Neuron (in vitro differentiated cells): ENCODE measurements at regions not wholly inside any gene's neighbourhood (a gene's known extent, or its start where the extent isn't known, plus 50 kb on each side); places are given as distances from the start of the nearest gene placed in this dataset.

Experiments
- H2AFZ ChIP-seq: one replicate; pipeline ENCODE4 v1.6.1; 2013; ENCODE audit warnings: low read depth, mild to moderate bottlenecking, inconsistent platforms, low read length, moderate library complexity
- H3K27me3 ChIP-seq: one replicate; pipeline ENCODE4 v1.6.1; 2013; ENCODE audit warnings: low read length; ENCODE audit not compliant: insufficient read depth
- H3K36me3 ChIP-seq: one replicate; pipeline ENCODE4 v1.6.1; 2013; ENCODE audit warnings: low read length; ENCODE audit not compliant: insufficient read depth
- H3K4me1 ChIP-seq: one replicate; pipeline ENCODE4 v1.6.1; 2013; ENCODE audit warnings: low read length; ENCODE audit not compliant: insufficient read depth
- H3K4me3 ChIP-seq: 2 replicates; pipeline ENCODE4 v1.5.1; 2013; ENCODE audit warnings: mild to moderate bottlenecking, low read length, moderate library complexity
- H3K9me3 ChIP-seq: one replicate; pipeline ENCODE4 v1.6.1; 2013; ENCODE audit warnings: low read length

DNA sequence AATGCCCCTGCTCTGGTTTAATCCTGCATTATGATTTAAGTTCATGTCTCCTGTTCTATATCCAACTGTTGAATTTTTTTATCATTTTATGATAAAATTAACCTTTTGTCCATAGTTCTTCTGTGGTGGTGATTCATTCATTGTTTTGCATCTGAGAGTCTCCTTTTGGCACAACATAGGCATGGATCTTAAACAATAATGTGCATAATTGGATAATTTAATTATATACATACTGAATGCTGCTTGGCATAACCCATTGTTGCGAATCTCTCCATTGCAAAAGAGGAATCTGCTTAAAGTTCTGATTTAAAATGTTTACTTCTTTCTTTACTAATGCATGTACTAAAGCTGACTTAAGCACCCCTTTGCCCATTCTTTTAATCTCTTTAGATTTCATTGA, 2788.4 kb downstream of the PCDH9 start:
- Histone ChIP-seq H3K36me3 (no peaks in the 10 kb centered on the region), H3K27me3 (no peaks in the 10 kb centered on the region), H3K9me3 (no peaks in the 10 kb centered on the region), H3K4me3 (no peak overlapping the region), H3K4me1 (peaks cover 17% of the 10 kb centered on the region), H2AFZ (no peak overlapping the region)

DNA sequence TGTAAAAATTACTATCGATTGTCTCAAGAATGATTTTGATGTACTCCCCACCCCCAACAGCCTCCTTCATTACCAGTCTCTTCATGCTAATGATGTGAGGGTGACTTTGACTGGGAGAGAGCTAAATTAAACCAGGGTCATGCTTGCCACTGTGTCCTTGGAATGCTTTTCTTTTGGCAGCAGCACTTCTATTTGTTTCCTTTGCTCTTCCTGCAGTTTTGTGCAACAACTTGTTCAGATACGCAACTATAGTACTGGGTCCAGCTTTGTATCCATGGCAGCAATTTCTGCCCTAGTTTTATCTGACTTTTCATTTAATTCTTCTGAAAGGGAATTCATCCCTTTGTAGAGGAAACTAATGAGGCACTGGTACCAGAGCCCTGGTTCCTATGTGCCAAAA, 2792.1 kb downstream of the PCDH9 start:
- Histone ChIP-seq H3K4me1 (peaks cover 17% of the 10 kb centered on the region), H3K36me3 (no peaks in the 10 kb centered on the region), H3K27me3 (no peaks in the 10 kb centered on the region), H2AFZ (no peak overlapping the region), H3K4me3 (no peak overlapping the region), H3K9me3 (no peaks in the 10 kb centered on the region)

DNA sequence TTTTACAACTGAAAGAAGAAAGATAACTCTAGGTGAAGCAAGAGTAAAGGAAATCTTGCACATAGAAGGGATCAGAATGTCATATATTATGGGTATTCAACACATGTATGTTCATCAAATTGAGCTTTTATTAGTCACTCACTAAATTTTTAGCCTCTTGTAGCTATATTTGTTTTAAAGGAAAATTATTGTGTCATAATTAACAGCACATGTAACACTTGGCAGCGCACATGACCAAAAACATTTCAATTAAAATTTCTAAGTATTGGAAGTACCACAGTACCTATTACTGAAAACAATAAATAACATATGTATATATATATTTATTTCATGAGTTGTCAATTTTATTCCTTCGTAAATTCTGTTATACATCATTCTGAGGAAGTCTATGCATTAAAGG, 2800.4 kb downstream of the PCDH9 start:
- Histone ChIP-seq H3K36me3 (no peaks in the 10 kb centered on the region), H3K9me3 (no peaks in the 10 kb centered on the region), H3K4me3 (no peak overlapping the region), H3K27me3 (no peaks in the 10 kb centered on the region), H2AFZ (no peak overlapping the region), H3K4me1 (no peaks in the 10 kb centered on the region)

DNA sequence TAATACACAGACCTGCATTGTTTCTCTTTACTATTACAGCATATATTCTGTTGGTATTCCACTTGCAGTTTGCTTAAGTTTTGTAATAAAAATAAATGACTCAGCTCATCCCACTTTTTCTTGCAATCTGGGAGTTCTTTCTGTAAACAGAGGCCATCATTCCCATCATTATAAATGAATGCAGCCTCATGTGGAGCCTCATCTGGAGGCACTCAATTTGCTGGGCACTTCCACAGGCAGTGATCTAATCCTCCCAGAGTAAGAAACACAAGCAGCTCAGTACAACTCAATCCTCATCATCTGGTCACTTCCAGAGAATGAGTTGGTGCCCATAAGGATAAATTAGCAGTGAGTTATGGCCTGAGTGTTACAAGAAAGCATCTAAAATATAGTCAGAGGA, 2801.9 kb downstream of the PCDH9 start:
- no peaks in the 10 kb centered on the region for H3K4me1 ChIP-seq
- no peaks in the 10 kb centered on the region for H3K36me3 ChIP-seq
- no peaks in the 10 kb centered on the region for H3K9me3 ChIP-seq
- H2AFZ ChIP-seq, result no peak overlapping the region
- no peaks in the 10 kb centered on the region for H3K27me3 ChIP-seq
- no peak overlapping the region for H3K4me3 ChIP-seq

DNA sequence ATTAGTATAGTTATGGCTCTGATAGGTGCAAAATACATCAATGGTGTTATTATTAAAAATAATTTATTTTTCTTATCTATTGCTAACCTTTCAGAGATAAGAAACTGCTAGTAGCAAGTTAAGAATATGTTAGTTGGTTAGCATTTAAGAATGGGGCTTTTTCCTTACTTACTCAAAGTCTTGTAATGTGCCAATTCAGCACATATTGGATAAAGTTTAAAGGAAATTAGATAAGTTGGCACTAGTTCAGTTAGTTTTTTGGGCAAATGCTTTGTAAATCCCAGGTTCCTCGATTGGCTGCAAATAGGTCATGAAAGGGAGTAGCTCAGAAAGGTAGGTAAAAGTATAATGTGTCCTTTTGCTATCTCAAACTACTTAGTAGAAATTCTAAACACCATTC, 2806.7 kb downstream of the PCDH9 start:
- H3K4me1 ChIP-seq, result no peaks in the 10 kb centered on the region
- H2AFZ ChIP-seq, result no peak overlapping the region
- H3K27me3 ChIP-seq, result no peaks in the 10 kb centered on the region
- no peaks in the 10 kb centered on the region for H3K36me3 ChIP-seq
- H3K4me3 ChIP-seq, result no peak overlapping the region
- H3K9me3 ChIP-seq, result no peaks in the 10 kb centered on the region

DNA sequence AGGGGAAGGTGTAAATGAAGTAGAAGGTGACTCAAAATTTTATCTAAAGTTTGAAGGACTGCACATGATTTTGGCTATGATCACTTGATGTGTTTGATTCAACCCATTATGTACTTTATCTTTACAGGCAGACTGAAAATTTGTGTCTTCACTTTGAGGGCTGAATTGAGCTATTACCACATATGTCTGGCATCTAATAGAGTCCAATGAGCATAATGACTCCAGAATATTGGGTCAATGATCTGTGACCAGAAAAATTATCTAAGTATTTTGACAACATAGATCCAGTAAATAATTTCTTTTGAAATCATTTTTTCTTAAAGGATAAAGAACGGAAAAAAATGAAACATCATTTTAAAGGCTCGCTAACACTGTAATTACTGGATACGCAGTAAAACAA, 2810.0 kb downstream of the PCDH9 start:
- Histone ChIP-seq H3K4me3 (no peak overlapping the region), H3K9me3 (no peaks in the 10 kb centered on the region), H3K27me3 (no peaks in the 10 kb centered on the region), H2AFZ (no peak overlapping the region), H3K4me1 (no peaks in the 10 kb centered on the region), H3K36me3 (no peaks in the 10 kb centered on the region)

DNA sequence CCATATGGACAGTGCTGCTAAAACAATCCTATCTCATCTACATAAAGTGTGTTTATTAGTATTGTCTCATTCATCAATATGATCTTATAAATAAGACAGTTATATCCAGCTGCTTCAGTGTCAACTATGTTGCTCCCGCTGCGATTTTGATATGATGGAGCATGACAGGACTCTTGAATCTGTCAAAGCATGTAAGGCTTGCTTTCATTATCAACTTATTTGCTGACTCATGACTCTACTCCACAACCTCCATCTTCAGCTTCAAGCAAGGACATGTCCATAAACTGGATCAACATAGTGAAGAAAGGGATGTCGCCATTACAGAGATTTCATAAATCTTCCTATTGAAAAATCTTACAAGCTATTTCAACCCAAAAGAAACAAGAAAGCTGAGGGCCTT, 2812.6 kb downstream of the PCDH9 start:
- Histone ChIP-seq H3K4me1 (no peaks in the 10 kb centered on the region), H3K4me3 (no peak overlapping the region), H3K9me3 (no peaks in the 10 kb centered on the region), H3K27me3 (no peaks in the 10 kb centered on the region), H3K36me3 (no peaks in the 10 kb centered on the region), H2AFZ (no peak overlapping the region)

DNA sequence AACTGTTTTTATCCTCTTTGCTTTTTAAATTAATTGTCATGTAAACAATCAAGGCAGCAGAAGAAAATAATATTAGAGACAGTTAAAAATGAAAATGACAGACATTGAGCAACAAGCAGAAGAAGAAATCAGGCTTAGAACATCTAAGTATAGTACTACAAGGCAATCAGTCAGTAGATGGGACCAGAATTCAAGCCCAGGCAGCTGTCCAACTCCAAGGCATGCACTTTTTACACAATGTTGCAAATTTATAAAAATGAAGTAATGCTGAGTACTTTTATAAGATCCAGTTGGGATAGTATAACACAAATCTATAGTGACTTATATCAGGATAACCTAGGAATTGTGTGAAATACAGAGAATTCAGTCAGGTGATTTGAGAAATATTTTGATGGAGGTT, 2815.8 kb downstream of the PCDH9 start:
- Histone ChIP-seq H3K27me3 (no peaks in the 10 kb centered on the region), H3K4me1 (no peaks in the 10 kb centered on the region)

DNA sequence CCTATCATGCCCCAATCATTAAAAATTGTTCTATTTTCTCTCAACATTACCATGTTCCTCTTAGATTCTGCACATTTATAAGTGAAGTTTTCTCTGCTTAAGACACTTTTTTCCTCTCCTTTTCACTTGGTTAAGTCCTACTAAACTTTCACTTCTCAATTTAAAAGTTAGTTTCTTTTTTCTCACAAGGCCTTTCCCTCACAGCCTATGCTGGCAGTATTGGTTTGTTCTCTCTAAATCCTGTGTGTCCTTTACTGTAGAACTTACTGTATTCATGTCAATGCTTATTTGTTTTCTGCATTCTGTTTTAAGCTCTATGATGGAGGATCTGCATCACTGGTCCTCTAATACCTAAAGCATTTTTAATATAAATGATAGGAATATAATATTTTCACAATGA, 2816.6 kb downstream of the PCDH9 start:
- Histone ChIP-seq H3K9me3 (no peaks in the 10 kb centered on the region), H2AFZ (no peak overlapping the region), H3K4me3 (no peak overlapping the region), H3K36me3 (no peaks in the 10 kb centered on the region), H3K27me3 (no peaks in the 10 kb centered on the region), H3K4me1 (no peaks in the 10 kb centered on the region)

More for the DNA sequence above, 2815.8 kb downstream of the PCDH9 start:
- H3K36me3 ChIP-seq, result no peaks in the 10 kb centered on the region
- H3K4me3 ChIP-seq, result no peak overlapping the region
- no peak overlapping the region for H2AFZ ChIP-seq
- no peaks in the 10 kb centered on the region for H3K9me3 ChIP-seq

DNA sequence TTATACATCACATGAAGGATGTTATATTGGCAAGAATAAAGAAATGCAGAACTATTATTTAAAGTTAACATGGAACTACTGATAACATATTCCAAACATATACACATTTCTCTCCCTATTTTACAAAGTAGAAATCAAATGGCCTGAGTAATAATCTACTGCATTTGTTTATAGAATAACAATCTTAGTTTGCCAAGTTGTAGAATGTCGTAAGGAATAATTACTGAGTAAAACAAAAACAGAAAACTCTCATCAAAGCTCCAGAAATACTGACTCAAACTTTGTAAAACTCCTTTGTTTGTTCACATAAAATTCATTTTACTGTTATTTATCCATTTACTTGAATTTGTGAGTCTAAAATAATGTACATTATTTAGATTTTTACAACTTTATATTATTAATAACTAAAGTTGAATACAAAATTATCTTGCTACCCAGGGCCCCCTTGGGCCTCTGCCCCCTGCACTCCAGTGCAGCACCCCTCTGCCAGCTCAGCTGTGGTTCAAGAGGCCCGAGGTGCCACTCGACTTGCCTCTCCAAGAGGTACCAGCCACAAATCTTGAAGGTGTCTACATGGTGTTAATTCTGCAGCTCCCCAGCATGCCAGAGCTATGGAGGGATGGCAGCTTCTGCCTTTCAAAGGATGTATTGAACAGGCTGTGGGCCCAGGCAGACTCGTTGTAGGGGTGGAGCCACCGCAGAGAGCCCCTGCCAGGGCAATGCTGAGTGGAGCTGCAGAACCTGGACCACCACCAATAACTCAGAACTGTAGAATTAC, 2819.7 kb downstream of the PCDH9 start:
- H3K4me3 ChIP-seq, result no peak overlapping the region
- no peaks in the 10 kb centered on the region for H3K36me3 ChIP-seq
- no peaks in the 10 kb centered on the region for H3K27me3 ChIP-seq
- no peaks in the 10 kb centered on the region for H3K4me1 ChIP-seq
- no peak overlapping the region for H2AFZ ChIP-seq
- H3K9me3 ChIP-seq, result no peaks in the 10 kb centered on the region

DNA sequence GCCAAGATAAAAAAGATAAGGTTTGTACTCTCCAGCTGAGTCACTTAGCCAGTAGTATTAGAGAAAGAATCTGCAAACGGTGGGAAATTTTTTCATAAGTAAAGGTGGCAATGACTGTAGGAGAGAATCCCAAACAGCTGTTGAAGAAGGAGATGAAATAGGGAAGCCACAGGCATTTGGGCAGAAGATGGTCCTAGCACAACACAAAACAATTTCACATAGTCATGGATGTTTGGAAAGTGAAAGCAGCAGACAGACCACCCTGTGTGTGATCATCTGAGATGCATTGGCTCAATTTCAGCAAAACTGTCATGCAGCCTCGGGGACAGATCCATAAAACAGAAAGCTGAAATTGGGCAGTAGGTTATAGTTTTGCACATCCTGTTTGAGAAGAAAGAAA, 2832.4 kb downstream of the PCDH9 start:
- Histone ChIP-seq H3K4me1 (peaks cover 7% of the 10 kb centered on the region), H3K27me3 (no peaks in the 10 kb centered on the region), H2AFZ (no peak overlapping the region), H3K36me3 (no peaks in the 10 kb centered on the region), H3K9me3 (no peaks in the 10 kb centered on the region), H3K4me3 (no peak overlapping the region)

DNA sequence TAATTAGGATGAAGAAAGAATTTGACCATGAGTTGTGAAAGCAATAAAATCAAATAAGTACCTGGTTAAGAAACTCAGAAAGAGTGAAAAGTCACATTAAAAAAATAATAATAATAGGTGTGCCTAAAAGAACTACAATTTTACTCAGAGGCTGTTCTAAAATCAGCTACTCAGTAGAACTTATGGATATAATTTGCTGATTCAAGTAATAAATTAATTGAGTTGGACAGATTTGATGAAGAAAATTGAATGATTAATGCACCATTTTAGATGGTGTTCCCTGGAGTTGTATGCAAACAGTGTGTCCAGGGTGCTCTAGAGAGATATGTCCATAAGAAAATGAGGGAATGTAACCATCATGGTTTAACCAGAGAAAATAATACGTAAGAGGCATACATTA, 2852.5 kb downstream of the PCDH9 start:
- no peaks in the 10 kb centered on the region for H3K36me3 ChIP-seq
- peaks cover 3% of the 10 kb centered on the region for H3K9me3 ChIP-seq
- no peaks in the 10 kb centered on the region for H3K27me3 ChIP-seq
- no peaks in the 10 kb centered on the region for H3K4me1 ChIP-seq
- H3K4me3 ChIP-seq, result no peak overlapping the region
- H2AFZ ChIP-seq, result no peak overlapping the region

DNA sequence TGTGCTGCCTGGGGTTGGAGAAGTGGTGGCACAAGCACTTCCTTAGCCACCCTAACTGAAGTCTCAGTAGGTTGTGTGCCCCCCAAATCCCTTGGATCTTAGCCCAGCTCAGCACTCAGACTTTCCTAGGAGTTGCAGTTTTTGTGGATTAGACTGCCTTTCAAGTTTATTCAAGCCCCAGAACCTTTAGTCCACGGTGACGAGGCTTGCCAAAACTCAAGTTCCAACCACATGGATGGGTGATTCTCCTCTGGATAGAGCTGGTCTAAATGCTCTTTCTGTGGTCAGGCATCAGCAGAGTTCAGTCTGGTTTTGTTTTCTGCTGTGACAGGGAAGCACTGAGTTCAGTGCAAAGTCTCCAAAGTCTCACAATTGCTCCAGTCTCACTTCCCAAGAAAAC, 2858.7 kb downstream of the PCDH9 start:
- no peak overlapping the region for H2AFZ ChIP-seq
- peaks cover 3% of the 10 kb centered on the region for H3K9me3 ChIP-seq
- H3K4me3 ChIP-seq, result no peak overlapping the region

DNA sequence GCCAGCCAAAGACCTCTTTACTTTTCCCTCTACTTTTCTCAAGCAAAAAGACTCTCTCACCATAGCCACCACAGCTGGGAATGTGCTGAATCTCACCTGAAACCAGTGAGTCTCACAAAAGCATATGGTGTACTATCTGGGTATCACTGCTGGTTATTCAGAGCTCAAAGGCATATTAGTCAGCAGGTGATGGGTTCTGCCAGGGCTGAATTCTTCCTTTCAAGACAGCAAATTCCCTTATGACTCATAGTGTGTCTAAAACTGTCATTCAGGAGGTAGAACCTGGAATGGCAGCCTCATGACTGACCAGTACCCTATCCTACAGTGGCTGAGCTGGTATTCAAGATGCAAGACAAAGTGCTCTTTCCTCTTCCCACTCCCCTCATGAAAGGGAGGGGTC, 2859.1 kb downstream of the PCDH9 start:
- Histone ChIP-seq H3K4me3 (no peak overlapping the region), H3K4me1 (peaks cover 4% of the 10 kb centered on the region), H3K9me3 (peaks cover 3% of the 10 kb centered on the region), H3K36me3 (no peaks in the 10 kb centered on the region), H3K27me3 (no peaks in the 10 kb centered on the region), H2AFZ (no peak overlapping the region)

More for the DNA sequence above, 2858.7 kb downstream of the PCDH9 start:
- Histone ChIP-seq H3K4me1 (peaks cover 4% of the 10 kb centered on the region), H3K27me3 (no peaks in the 10 kb centered on the region), H3K36me3 (no peaks in the 10 kb centered on the region)
